ENCODE measurements at regions not wholly inside any gene's neighbourhood (a gene's known extent, or its start where the extent isn't known, plus 50 kb on each side); places are given as distances from the start of the nearest gene placed in this dataset.
"Not testable (repeated sequence)": the region's sequence is repeated elsewhere in the genome, so short reads cannot be mapped to it uniquely, and the experiment has no call there.

DNA sequence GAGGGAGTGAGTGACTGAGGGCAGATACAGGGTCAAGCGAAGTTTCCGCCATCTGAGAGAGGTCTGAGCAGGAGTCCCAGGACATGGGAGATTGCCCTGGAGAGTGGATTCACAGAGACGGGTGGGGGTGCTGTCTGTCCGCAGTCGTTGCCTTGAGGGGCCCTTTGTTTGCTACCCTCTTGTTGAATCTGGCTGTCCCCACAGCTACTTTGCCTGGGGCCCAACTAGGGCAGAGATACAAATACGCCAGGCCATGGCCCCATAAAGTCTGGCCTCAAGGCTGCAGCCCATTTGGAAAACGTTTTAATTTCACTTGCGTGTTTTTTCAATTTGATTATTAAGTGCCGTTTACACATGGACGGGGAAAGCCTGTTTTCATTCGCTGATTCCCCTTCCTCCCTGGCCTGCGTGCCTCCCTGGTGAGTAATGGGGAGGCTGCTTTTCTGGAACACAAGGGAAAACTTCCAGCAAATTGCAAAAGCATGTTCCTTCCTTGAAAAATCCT lies 134.4 kb downstream of the SMIM20 start:
- DNase-seq: no peak

DNA sequence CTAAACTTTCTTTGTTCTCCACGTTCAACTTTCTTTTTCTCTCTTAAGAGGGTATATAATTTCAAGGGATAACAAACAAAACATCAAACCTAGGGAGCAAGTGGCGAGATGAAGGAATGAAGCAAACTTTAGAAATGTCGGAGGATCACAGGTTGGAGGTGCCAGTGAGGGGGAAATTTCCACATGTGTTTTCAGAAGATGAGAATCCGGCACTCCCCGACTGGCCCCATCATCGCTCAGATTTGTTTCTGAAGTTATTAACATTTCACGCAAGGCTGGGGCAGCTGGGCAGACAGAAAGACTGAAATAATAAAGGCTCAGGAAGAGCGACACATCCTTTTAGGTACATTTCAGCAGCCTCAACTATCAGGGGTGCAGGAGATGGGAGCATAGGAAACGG lies 134.9 kb downstream of the SMIM20 start:
- no peak for DNase-seq

DNA sequence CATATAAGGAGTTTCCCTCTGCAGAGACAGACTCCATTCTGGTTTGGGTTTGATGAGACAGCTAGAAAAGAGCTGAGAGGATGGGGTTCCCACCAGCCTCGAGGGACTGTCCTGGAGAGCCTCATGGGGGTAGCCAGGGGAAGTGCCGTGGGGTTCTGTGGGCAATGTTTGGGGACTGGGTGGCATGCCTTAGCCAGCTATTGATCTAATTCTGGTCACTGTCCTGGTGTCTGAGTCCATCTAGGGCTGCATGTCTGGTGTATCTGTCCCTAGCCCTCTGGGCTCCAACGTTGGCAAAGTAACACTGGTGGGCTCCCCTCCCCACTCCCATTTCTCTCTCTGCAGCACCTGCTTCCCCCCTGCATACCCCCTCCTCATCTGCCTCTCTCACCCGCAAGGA lies 135.4 kb downstream of the SMIM20 start:
- no peak for DNase-seq

DNA sequence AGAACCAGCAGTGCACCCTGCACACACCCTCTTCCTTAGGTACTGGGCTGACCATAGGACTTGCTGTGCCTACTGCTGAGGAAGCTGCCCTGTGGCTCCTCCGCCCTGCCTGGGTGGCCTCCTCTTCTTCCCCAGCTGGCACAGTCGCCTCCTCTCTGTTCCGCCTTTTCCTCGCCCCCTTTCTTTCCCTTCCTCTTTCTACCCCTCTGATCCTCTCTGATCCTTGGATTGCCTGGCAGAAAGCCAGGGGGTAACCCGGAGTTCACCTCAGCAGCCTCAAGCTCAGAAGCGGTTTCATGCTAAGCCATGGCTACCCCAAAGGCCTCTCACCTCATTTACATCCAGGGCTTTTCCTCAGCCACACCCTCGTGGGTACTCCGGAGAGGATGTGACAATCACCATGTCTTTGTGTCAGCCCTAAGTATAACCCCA lies 136.2 kb downstream of the SMIM20 start:
- DNase-seq: no peak

DNA sequence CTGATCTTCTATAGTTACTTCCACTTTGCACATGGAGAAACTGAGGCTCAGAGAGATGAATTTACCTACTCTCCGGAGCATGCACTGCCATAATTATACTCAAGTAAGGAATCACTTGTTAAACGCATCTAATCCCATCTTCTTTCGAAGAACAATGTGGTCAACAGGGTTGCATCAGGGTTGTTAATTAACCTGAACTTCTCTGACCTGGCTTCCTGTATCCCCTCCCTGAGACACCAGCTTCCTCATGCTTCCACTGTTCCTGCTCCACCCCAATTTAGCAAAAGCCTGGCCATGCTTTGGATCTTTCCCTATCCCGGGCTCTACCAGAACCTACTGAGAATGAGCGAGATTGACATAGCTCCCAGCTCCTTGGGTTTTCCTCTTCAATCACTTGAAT lies 136.7 kb downstream of the SMIM20 start:
- DNase-seq: no peak

DNA sequence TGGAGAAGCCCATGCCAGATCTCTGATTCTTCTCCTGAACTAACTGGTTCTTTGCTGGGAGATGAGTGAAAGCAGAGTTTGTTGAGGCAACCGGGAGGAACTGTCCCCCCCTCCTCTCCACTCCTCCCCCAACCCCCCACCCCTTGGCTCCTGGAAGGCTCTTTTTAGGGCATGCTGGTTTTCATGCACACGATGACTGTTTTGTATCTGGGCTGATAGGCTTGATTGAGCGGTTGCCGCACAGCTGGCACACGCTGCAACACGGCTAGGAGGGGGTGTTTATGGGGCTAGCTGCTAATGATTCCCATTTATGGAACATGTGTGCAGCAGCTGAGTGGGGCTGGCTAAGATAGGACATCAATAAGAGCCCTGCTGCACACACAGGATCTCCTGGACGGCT lies 137.2 kb downstream of the SMIM20 start:
- DNase-seq: no peak

DNA sequence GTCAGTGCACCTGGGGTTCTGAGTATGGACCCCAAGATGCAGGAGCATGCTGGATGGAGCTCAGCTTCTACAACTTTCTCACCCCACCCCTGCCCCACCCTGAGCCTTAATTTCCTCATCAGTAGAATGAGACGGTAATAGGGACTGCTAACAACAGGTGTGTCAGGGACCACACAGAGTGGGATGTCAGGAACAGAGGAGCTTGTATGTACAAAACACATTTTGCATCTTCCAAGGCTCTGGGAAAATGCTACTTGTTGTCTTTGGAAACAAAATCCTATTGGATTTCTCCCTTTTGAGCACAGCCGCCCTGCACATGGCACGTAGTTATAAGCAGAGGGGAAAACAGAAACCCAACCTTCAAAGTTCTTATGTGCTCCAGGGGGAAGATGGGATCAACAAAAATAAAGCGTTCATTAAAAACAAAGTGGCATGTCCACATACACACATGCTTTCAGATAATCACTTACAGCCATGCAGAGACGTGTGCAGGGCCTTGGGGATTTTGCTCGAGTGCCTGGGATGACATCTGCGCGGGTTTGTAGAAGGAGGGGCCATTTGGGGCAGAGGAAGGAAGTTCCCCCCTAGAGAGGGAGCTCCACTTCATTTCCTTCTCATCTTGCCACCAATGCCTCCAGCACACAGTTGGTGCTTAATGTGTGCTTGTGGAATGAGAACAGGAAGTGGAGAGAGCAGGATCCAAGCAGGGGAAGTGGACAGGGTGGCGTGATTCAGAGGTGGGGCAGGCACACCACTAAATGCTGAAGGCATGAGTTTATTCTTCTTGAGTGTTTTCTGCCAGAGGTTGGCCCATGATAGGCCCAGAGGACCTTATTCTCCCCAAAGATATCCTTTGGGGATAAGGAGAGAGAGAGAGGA lies 138.9 kb downstream of the SMIM20 start:
- DNase-seq: no peak

DNA sequence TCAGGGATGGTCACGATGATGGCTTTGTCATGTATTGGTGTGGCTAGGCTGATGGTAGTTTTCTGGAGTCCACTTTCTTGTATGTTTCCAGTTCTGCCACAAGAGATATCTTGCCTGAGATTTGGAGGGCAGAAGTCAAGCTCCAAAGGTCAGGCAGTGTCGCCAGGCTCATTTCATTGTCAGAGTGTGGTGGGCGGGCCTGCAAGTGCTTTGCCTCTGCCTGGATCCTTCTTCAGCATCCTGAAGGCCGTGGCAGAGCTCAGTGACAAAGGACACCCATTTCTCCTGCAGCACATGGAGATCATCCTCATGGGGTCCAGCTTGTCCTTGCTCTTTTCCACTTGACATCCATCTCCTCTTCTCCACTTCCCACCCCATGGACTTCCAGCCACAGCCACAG lies 139.7 kb downstream of the SMIM20 start:
- DNase-seq: no peak

DNA sequence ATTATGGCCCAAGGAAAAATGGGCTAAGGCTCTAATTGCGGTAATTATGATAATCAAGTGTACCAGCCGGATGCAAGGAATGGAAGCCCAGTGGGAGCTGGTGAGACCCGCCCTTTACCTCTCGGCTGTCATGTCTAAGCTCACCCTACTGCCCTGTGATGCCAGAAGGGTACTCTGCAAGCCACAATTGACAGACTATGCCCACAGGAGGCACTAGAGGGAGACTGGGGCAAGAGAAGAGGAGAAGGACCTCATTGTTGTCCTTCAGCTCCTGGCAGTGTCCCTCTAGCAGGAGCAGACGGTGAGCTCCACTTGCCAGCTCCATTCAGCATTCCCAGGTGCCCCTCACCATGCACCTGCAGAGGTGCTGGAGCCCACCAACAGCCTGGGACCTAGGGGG lies 141.8 kb downstream of the SMIM20 start:
- no peak for DNase-seq

DNA sequence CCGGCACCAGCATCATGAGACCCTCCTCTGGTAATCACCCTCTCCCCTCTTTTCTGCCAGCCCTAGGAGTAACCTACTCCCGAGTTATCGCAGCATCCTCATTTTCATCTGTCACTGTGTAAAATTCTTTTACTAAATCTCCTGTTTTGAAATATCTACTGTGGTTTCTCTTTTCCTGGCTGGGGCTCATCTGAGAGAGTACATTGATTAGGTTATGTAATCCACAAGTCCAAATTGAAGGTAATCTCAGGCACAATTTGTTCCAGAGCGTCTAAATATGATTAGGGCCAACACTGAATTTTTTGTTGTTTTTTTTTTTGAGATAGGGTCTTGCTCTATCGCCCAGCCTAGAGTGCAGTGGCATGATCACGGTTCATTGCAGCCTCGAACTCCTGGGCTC lies 142.4 kb downstream of the SMIM20 start:
- DNase-seq: no peak

DNA sequence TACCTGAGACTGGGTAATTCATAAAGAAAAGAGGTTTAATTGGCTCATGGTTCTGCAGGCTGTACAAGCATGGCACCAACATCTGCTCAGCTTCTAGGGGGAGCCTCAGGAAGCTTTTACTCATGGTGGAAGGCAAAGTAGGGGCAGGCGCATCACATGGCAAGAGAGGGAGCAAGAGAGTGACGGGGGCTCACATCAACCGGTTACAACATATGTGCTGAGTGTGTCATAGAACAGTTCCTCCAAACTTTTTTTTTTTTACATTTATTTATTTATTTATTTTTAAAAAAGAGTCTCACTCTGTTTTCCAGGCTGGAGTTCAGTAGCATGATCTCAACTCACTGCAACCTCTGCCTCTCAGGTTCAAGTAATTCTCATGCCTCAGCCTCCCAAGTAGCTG lies 143.8 kb downstream of the SMIM20 start:
- DNase-seq: not testable (repeated sequence)

DNA sequence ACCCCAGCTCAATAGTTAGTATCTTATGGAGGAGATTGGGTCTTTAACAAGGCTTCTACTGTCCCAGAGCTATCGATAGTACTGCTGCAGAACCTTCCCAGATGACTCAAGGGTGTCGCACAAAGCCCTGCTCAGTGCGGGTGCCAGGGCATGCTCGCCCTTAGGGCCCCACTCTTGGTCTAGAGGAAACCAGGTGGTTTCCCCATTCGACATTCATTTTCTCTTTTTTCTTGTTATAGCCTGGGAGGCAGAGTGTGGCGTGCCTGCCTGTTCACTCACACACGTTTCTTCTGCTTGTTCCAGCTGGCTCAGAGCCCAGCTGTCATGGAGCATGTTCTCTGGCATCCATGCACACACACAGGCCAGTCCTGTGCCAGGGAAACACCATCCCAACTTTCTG lies 144.5 kb downstream of the SMIM20 start:
- peak; percentile 61 for DNase-seq

DNA sequence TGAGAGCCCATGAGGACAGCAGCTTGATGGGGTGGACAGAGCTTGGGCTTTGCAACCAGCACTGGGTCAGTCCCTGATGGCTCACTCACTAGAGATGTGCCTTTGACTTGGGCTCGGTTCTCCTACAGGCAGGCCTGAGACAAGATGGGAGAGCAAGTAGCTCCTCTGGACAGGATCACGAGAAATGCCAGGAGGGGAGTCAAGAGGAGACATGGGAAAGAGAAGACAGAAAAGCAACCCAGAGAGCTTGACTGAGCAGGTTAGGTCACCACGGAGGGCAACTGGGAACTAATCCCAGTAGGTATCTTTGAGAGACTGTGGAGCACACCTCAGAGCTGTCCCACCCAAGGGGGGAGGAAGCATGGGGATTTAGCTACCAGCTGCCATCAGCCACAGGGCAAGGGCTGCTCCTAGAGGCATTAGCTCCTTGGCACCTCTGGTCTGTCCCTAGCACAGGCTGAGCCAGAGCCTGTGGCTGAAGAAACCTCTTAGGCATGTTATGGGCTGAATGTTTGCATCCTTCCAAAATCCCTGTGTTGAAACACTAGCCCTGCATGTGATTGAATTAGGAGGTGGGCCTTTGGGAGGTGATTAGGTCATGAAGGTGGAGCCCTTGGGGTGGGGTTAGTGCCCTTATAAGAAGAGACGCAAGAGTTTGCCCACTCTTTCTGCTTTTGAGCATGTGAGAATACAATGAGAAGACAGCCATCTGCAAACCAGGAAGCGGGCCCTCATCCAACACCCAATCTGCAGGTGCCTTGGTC lies 145.6 kb downstream of the SMIM20 start:
- DNase-seq: no peak

DNA sequence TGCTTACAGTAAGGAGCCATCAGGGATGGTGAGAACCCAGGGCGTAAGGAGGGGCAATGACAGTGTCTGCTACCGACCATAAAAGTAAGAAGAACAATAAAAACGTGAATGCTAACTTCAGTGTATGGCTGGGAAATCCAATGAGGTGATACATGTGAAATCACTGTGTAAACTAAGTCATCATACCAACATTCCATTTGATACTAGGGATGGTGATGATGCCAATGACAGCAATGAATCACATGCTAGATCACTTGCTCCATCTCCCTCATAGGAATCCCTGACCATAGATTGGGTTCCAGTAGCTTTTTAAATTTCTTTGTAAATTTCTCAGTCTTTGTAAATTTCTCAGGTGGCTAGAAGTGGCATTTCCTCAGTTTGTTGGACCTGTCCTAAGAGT lies 146.3 kb downstream of the SMIM20 start:
- DNase-seq: no peak

DNA sequence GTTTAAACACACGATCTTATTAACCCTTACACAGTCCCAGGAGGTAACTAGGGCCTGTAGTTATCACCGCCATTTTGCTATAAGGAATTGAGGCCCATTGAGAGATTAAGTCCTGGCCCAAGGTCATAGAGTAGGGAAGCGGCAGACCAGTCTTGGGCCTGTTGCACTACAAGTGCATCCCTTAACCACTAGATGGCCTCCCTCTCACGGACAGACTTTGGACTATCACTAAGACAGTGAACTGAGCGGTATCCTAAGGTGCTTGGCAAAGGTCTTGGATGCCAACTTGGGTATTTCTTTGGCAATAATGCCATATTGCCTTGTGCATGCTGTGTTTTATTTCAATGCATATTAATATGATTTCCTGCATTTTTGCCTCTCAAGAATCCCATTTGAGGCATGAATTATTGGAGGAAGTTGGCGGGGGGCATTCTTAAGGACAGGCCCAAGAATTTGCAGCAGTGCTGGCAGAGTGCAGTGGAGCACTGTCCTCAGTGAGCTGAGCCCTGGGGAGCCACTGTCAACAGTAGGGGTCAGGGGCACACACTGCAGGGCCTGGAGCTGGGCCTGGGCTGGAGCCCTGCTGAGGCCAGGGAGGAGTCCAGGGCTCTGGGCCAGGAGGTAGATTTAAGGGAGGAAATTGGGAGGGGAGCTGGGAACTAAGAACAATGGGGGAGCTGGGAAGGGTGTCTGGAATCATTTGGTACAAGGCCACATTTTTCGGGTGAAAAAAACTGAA lies 147.4 kb downstream of the SMIM20 start:
- DNase-seq: peak; percentile 64

DNA sequence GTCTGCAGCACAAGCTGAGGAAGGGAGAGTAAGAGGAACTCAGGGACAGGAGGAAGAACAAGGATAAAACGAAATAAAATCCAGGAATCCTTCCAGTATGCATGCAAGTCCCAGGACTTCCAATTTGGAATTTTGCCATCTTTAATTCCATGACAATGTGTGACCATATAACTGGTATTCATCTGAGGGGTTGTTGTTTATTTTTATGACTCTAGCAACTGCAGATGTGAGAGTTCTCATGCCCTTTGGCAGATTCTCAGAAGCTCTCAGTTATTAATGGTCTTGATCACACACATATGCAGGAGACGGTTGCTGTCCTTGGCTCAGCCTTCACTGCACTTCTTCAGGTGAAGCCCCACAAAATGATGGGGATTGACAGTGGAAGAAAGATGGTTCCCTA lies 148.2 kb downstream of the SMIM20 start:
- no peak for DNase-seq

DNA sequence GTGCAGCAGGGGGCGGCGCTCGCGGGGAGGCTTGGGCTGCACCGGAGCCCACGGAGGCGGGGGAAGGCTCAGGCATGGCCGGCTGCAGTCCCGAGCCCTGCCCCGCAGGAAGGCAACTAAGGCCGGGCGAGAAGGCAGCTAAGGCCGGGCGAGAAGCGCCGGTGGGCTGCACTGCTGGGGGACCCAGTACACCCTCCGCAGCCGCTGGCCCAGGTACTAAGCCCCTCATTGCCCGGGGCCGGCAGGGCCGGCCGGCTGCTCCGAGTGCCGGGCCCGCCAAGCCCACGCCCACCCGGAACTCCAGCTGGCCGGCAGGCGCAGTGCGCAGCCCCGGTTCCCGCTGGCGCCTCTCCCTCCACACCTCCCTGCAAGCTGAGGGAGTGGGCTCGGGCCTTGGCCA lies 150.0 kb downstream of the SMIM20 start:
- not testable (repeated sequence) for DNase-seq

DNA sequence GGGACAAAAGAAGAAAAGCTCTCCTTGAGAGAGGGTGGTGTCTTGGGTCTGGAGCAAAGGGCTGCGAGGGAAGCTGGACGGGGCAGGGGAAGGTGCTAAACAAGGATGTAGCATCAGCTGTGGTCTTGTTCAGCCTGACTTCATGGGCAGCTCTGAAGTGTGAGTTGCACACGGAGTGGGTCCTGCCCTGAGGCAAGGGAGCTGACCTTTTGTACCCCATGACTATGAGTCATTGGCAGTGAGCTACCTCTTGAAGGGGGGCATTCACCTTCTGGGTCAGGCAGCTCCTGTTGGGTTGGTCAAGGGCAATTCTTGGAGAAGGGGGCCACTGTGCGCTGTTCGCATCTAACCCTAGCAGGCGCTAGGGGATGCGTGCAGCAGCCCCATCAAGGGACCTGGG lies 151.8 kb downstream of the SMIM20 start:
- DNase-seq: no peak

DNA sequence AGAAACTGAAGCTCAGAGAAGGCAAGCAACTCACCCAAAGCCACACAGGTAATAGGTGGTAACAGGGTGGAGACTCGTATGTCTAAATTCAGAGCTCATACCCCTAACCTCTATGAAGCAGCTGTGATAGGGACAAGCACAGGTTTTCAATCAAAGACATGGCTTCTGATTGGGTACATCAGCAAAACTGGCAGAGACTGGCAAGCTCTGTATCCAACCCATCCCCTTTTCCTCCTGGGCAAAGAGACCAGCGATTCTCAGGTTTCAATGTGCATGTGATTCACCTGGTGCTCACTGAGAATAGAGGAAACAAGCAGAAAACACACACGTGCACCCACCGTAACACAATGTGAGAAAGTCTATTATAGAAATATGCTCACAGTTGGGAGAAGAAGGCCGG lies 153.0 kb downstream of the SMIM20 start:
- DNase-seq: no peak

DNA sequence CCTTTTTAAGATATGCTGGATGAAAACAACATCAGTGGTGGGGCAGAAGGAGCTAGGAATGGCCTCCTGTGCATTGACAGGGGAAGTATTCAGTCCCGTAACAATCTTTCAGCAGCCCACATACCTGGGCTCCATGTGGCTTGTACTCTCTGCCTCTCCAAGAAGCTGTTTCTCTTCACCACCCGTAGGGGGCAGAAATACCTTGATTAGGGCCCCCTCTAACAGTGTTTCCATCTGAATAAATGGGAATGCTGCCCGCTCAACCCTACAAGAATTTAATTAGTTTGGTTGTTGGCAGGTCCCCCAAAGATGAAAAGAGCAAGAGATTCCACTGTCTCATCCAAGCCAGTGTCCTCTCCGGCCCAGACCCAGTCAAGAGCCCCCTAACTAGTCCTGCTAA lies 155.2 kb downstream of the SMIM20 start:
- DNase-seq: peak; percentile 40

DNA sequence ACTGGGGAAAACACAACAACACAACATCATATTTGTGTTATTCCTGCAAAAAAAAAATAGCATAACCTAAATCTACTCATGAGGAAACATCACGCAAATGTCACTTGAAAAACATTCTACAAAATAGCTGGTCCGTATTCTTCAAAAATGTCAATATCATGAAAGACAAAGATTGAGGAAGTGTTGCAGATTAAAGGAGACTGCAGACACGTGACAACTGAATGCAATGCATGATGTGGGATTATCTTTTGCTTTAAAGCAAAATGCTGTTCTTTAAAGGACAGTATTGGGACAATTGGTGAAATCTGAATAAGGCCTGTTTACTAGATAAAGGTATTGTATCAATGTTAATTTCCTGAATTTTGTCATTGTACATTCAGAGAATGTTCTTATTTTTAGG lies 157.7 kb downstream of the SMIM20 start:
- DNase-seq: no peak

DNA sequence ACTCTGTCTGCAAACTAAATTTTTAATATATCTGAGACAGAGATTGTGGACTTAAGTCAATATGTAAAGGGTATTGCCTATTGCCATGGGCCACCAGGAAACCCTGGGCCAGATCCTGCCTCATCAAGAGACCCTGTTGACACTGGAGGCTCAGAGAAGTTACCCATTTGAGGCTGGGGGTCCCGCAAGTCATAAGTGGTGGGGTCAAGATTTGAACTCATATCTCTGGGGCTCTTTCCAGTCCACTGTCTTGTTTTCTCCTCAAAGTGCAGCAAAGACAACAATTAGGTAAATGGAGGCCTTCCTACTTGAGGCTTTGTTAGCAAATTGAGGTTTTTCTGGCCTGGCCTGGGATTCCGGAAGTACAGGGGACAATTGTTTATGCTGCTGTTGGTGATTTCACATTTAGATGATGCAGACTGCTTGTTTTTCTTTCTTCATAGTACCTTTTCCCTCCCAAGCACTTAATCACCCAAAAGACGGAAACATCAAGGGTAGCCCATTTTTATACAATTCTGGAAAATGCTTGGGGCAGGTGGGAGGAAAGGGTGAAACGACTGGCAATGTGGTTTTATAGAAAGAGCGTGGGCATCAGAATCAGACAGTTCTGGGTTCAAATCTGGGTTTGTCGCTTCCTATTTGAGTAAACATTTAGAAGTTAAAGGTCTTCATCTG lies 160.0 kb downstream of the SMIM20 start:
- DNase-seq: peak; percentile 63

All from activated CD4-positive, alpha-beta T cell treated with anti-CD3 and anti-CD28 coated beads, Interleukin-10, Interleukin-2, amounts not matched to agents 100 ng/mL and 50 ng/mL, durations not matched to agents 16 hours and 8 hours (primary cell).